SK-N-SH (cell line): ENCODE measurements at regions not wholly inside any gene's neighbourhood (a gene's known extent, or its start where the extent isn't known, plus 50 kb on each side); places are given as distances from the start of the nearest gene placed in this dataset.

Source experiments
- CTCF ChIA-PET: fragments of 300-600, 350-600 bp; formaldehyde crosslinking; extraction: SDS; loops from one replicate; lab custom pipeline; 2021; lab: Yijun Ruan, JAX
- POLR2A ChIA-PET: fragments of 350-600 bp; sonication (Branson Sonifier 250); formaldehyde crosslinking; extraction: SDS; loops from one replicate; lab custom pipeline; 2020; ENCODE audit warnings: antibody characterized with exemption, inconsistent platforms; lab: Yijun Ruan, JAX
- DNase-seq: peaks from one replicate; pipeline ENCODE4 v3.0.0; 2012
- H2AFZ ChIP-seq: fragments of 200-600 bp; sonication (generic); 2 replicates; pipeline ENCODE4 v1.8.1; 2016; ENCODE audit warnings: antibody characterized with exemption, mild to moderate bottlenecking, low read depth
- H3F3A ChIP-seq: fragments of 200-600 bp; sonication (generic); replicated peaks from 2 replicates; pipeline ENCODE3; 2016; ENCODE audit warnings: antibody characterized with exemption, mild to moderate bottlenecking; ENCODE audit not compliant: insufficient read depth
- H3K27ac ChIP-seq, 2 experiments: fragments of 200-500 bp in 1 of 2; fragments of 200-600 bp in 1 of 2; sonication (Bioruptor generic) in 1 of 2; sonication (generic), shearing (Covaris generic) in 1 of 2; 2 replicates each; pipeline versions ENCODE4 v1.5.1 to v1.6.1; 2014 to 2016; ENCODE audit warnings: low read depth in 2 of 2, inconsistent platforms in 1 of 2, low read length in 1 of 2, mild to moderate bottlenecking in 1 of 2, mixed read lengths in 1 of 2
- H3K27me3 ChIP-seq: fragments of 200-600 bp; sonication (generic), shearing (Covaris generic); 2 replicates; pipeline ENCODE4 v1.6.1; 2016; ENCODE audit warnings: mixed run types; ENCODE audit not compliant: insufficient read depth
- H3K36me3 ChIP-seq, 2 experiments: fragments of 200-500 bp in 1 of 2; fragments of 200-600 bp in 1 of 2; sonication (Bioruptor generic) in 1 of 2; sonication (generic) in 1 of 2; replicated peaks in 1 of 2; 2 replicates each; pipeline versions ENCODE3 to v1.5.1; 2014 to 2016; ENCODE audit warnings: low read length in 1 of 2, mild to moderate bottlenecking in 1 of 2; ENCODE audit not compliant: insufficient read depth in 2 of 2, control insufficient read depth in 1 of 2
- H3K4me1 ChIP-seq, 2 experiments: fragments of 200-500 bp in 1 of 2; fragments of 200-600 bp in 1 of 2; sonication (Bioruptor generic) in 1 of 2; sonication (generic), shearing (Covaris generic) in 1 of 2; 2 replicates each; pipeline versions ENCODE4 v1.5.1 to v1.6.1; 2014 to 2016; ENCODE audit warnings: low read depth in 1 of 2, low read length in 1 of 2, mixed run types in 1 of 2; ENCODE audit not compliant: insufficient read depth in 2 of 2, control insufficient read depth in 1 of 2
- H3K4me2 ChIP-seq: fragments of 200-600 bp; sonication (generic), shearing (Covaris generic); 2 replicates; pipeline ENCODE4 v1.6.1; 2017; ENCODE audit warnings: mixed run types
- H3K4me3 ChIP-seq, 2 experiments: fragments of 200-500 bp in 1 of 2; fragments of 200-600 bp in 1 of 2; sonication (Bioruptor generic) in 1 of 2; sonication (generic), shearing (Covaris generic) in 1 of 2; 2 replicates each; pipeline versions ENCODE4 v1.5.1 to v1.8.1; 2014 to 2016; ENCODE audit warnings: low read depth in 2 of 2, inconsistent platforms in 1 of 2, low read length in 1 of 2, mild to moderate bottlenecking in 1 of 2, mixed read lengths in 1 of 2, moderate library complexity in 1 of 2
- H3K79me2 ChIP-seq: fragments of 200-600 bp; sonication (generic); 2 replicates; pipeline ENCODE4 v1.8.1; 2017; ENCODE audit warnings: mild to moderate bottlenecking; ENCODE audit not compliant: insufficient read depth
- H3K9ac ChIP-seq: fragments of 200-600 bp; sonication (generic); 2 replicates; pipeline ENCODE4 v1.6.1; 2017; ENCODE audit warnings: mixed run types
- H3K9me2 ChIP-seq: fragments of 200-600 bp; sonication (generic); 2 replicates; pipeline ENCODE4 v1.6.1; 2017; ENCODE audit warnings: mixed run types
- H3K9me3 ChIP-seq: fragments of 200-600 bp; sonication (generic); 2 replicates; pipeline ENCODE4 v1.6.1; 2017; ENCODE audit warnings: mixed run types, mild to moderate bottlenecking, moderate library complexity
- H4K20me1 ChIP-seq: fragments of 200-600 bp; sonication (generic); 2 replicates; pipeline ENCODE4 v1.6.1; 2017; ENCODE audit warnings: mild to moderate bottlenecking, mixed run types; ENCODE audit not compliant: insufficient read depth
- ELF1 ChIP-seq: IDR thresholded peaks from 2 replicates; pipeline ENCODE4 v1.4.0; 2012
- FOSL2 ChIP-seq: IDR thresholded peaks from 2 replicates; pipeline ENCODE4 v1.4.0; 2012; ENCODE audit warnings: low read depth, mild to moderate bottlenecking, moderate library complexity, borderline replicate concordance
- FOXJ3 ChIP-seq: sonication (generic); formaldehyde crosslinking; IDR thresholded peaks from 2 replicates; pipeline ENCODE4 v1.5.1; 2020; ENCODE audit warnings: mild to moderate bottlenecking, missing genetic modification reagents
- FOXM1 ChIP-seq: IDR thresholded peaks from 2 replicates; pipeline ENCODE4 v1.4.0; 2012; ENCODE audit warnings: low read depth, mild to moderate bottlenecking
- GATA2 ChIP-seq: sonication (generic); formaldehyde crosslinking; IDR thresholded peaks from 2 replicates; pipeline ENCODE4 v1.5.0; 2020; ENCODE audit warnings: mild to moderate bottlenecking, missing genetic modification reagents
- NRF1 ChIP-seq: IDR thresholded peaks from 2 replicates; pipeline ENCODE4 v1.6.1; 2012; ENCODE audit warnings: low read depth, mild to moderate bottlenecking, low read length
- RCOR1 ChIP-seq: fragments of 150-350 bp; IDR thresholded peaks from 2 replicates; pipeline ENCODE4 v1.6.1; 2017; ENCODE audit warnings: antibody characterized with exemption, low read length
- SMC3 ChIP-seq: IDR thresholded peaks from 2 replicates; pipeline ENCODE4 v1.6.1; 2012; ENCODE audit warnings: low read depth, low read length, improper control_type of control experiment
- TAF1 ChIP-seq: IDR thresholded peaks from 2 replicates; pipeline ENCODE4 v1.6.1; 2012; ENCODE audit warnings: low read depth, mild to moderate bottlenecking, low read length, moderate library complexity, borderline replicate concordance
- TEAD4 ChIP-seq: IDR thresholded peaks from 2 replicates; pipeline ENCODE4 v1.4.0; 2012; ENCODE audit warnings: mild to moderate bottlenecking, borderline replicate concordance; ENCODE audit not compliant: insufficient read depth
- WGBS: methylation state at CpG from one replicate; pipeline ENCODE4 v1.1.6; 2017; ENCODE audit warnings: low lambda C conversion rate; 5-methylcytosine and 5-hydroxymethylcytosine counted together
- TF ChIP-seq, protein P1 (sequence below): IDR thresholded peaks from 2 replicates; pipeline ENCODE4 v1.4.0; 2012; ENCODE audit warnings: low read depth, borderline replicate concordance
- TF ChIP-seq, protein P2 (sequence below): IDR thresholded peaks from 2 replicates; pipeline ENCODE4 v1.4.0; 2012; ENCODE audit warnings: low read depth
- TF ChIP-seq, protein P3 (sequence below): IDR thresholded peaks from 2 replicates; pipeline ENCODE4 v1.6.1; 2012; ENCODE audit warnings: mild to moderate bottlenecking, low read depth, low read length, moderate library complexity

DNA sequence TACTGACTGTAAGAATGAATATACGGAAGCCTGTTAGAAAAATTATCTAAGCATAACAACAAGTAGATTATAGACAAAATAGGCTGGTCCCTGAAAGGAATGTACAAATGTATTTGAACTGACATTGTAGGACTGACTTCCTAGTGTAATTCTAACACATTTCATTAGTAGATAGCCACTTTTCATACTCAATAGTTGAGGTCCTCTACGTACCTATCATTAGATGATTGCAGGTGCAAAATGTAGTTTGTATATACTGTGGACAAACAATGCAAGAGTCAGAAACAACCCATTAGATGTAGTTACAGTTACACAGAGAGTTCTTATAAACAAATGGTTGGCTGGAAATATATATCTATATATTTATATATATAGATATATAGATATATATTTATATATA lies 402.3 kb upstream of the SLITRK6 start:
- ChIA-PET POLR2A (no interaction called here), CTCF (no interaction called here)
- Histone ChIP-seq H3K27ac (no peak overlapping the region), H3K36me3 (no peaks in the 10 kb centered on the region), H3K4me2 (no peak overlapping the region), H3K4me3 (no peak overlapping the region), H3K27me3 (no peaks in the 10 kb centered on the region), H2AFZ (no peak overlapping the region), H3K79me2 (no peaks in the 10 kb centered on the region), H3F3A (no peaks in the 10 kb centered on the region), H3K9me2 (no peaks in the 10 kb centered on the region), H3K9me3 (no peaks in the 10 kb centered on the region), H3K9ac (no peak overlapping the region), H4K20me1 (no peaks in the 10 kb centered on the region), H3K4me1 (no peaks in the 10 kb centered on the region)
- DNase-seq, result no peak
- no peak for TF ChIP-seq FOXJ3 (CRISPR knock-in tag)
- TF ChIP-seq NRF1, result no peak
- TF ChIP-seq FOSL2, result no peak
- TF ChIP-seq TAF1, result no peak
- TF ChIP-seq RCOR1, result no peak
- TF ChIP-seq, protein P1, sequence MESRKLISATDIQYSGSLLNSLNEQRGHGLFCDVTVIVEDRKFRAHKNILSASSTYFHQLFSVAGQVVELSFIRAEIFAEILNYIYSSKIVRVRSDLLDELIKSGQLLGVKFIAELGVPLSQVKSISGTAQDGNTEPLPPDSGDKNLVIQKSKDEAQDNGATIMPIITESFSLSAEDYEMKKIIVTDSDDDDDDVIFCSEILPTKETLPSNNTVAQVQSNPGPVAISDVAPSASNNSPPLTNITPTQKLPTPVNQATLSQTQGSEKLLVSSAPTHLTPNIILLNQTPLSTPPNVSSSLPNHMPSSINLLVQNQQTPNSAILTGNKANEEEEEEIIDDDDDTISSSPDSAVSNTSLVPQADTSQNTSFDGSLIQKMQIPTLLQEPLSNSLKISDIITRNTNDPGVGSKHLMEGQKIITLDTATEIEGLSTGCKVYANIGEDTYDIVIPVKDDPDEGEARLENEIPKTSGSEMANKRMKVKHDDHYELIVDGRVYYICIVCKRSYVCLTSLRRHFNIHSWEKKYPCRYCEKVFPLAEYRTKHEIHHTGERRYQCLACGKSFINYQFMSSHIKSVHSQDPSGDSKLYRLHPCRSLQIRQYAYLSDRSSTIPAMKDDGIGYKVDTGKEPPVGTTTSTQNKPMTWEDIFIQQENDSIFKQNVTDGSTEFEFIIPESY, result no peak
- TF ChIP-seq SMC3, result no peak
- TF ChIP-seq, protein P2, sequence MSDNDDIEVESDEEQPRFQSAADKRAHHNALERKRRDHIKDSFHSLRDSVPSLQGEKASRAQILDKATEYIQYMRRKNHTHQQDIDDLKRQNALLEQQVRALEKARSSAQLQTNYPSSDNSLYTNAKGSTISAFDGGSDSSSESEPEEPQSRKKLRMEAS, result no peak
- TF ChIP-seq GATA2 (CRISPR knock-in tag), result no peak
- no peak for TF ChIP-seq TEAD4
- TF ChIP-seq FOXM1, result no peak
- WGBS, result 25% methylated on average over 2 of the region's 2 CpGs

DNA sequence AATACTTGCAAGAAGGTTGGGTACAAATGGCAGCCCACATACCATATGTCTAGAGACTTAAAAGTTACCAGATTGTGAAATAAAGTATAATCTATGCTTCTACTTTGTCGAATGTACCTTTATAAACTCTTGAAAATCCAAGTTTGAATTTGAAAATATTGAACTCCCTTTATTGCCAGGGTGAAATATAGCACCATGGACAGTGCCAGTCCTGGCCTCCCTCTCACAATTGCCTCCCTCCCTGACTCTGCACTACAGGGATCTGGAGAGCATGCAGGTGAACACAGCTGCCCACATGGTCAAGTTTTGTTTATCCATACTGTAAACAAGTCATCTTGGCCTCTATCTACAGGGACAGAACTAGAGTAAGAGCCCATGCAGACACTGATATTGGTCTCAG lies 394.1 kb upstream of the SLITRK6 start:
- Histone ChIP-seq H3K27ac (no peak overlapping the region), H3K9ac (no peak overlapping the region), H3K9me2 (no peaks in the 10 kb centered on the region), H2AFZ (no peak overlapping the region), H3K4me1 (no peaks in the 10 kb centered on the region), H3K36me3 (no peaks in the 10 kb centered on the region), H3K9me3 (no peaks in the 10 kb centered on the region), H3K4me2 (no peak overlapping the region), H3F3A (no peaks in the 10 kb centered on the region), H4K20me1 (no peaks in the 10 kb centered on the region), H3K27me3 (no peaks in the 10 kb centered on the region), H3K4me3 (no peak overlapping the region), H3K79me2 (no peaks in the 10 kb centered on the region)
- no peak for TF ChIP-seq ELF1
- TF ChIP-seq, protein P3, sequence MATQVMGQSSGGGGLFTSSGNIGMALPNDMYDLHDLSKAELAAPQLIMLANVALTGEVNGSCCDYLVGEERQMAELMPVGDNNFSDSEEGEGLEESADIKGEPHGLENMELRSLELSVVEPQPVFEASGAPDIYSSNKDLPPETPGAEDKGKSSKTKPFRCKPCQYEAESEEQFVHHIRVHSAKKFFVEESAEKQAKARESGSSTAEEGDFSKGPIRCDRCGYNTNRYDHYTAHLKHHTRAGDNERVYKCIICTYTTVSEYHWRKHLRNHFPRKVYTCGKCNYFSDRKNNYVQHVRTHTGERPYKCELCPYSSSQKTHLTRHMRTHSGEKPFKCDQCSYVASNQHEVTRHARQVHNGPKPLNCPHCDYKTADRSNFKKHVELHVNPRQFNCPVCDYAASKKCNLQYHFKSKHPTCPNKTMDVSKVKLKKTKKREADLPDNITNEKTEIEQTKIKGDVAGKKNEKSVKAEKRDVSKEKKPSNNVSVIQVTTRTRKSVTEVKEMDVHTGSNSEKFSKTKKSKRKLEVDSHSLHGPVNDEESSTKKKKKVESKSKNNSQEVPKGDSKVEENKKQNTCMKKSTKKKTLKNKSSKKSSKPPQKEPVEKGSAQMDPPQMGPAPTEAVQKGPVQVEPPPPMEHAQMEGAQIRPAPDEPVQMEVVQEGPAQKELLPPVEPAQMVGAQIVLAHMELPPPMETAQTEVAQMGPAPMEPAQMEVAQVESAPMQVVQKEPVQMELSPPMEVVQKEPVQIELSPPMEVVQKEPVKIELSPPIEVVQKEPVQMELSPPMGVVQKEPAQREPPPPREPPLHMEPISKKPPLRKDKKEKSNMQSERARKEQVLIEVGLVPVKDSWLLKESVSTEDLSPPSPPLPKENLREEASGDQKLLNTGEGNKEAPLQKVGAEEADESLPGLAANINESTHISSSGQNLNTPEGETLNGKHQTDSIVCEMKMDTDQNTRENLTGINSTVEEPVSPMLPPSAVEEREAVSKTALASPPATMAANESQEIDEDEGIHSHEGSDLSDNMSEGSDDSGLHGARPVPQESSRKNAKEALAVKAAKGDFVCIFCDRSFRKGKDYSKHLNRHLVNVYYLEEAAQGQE, result peak; percentile 91
- DNase-seq, result no peak
- ChIA-PET CTCF (no interaction called here), POLR2A (no interaction called here)
- 0% methylated on average over 1 of the region's 1 CpG for WGBS
